ENCODE measurements at regions not wholly inside any gene's neighbourhood (a gene's known extent, or its start where the extent isn't known, plus 50 kb on each side); places are given as distances from the start of the nearest gene placed in this dataset.

DNA sequence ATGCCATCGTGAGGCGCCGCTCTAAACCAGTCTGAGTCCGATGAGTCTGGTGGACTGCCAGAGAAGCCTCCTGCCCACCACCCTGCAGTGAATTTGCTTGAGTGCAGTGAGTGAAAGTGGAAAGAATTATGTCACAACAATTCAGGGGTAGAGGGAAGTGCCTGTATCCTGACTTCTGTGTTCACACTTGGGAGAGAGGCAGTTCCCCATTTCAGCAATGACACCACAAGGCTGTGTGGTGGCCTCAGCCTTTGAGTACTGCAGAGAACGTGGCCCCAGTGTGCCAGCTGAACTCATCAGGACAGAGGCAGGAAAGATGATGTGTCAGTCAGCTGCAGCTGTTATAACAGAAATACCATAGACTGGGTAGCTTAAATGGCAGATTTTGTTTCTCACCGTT lies 155.6 kb downstream of the COG6 start:
- DNase-seq (ENCODE audit: low read depth, low spot score), result no peak
- no peaks in the 10 kb centered on the region for H3K9me3 ChIP-seq (ENCODE audit: control insufficient read depth, insufficient read depth, low read length)
- no peaks in the 10 kb centered on the region for H3K27me3 ChIP-seq (ENCODE audit: control insufficient read depth, insufficient read depth, low read length)
- TF ChIP-seq, protein P1, sequence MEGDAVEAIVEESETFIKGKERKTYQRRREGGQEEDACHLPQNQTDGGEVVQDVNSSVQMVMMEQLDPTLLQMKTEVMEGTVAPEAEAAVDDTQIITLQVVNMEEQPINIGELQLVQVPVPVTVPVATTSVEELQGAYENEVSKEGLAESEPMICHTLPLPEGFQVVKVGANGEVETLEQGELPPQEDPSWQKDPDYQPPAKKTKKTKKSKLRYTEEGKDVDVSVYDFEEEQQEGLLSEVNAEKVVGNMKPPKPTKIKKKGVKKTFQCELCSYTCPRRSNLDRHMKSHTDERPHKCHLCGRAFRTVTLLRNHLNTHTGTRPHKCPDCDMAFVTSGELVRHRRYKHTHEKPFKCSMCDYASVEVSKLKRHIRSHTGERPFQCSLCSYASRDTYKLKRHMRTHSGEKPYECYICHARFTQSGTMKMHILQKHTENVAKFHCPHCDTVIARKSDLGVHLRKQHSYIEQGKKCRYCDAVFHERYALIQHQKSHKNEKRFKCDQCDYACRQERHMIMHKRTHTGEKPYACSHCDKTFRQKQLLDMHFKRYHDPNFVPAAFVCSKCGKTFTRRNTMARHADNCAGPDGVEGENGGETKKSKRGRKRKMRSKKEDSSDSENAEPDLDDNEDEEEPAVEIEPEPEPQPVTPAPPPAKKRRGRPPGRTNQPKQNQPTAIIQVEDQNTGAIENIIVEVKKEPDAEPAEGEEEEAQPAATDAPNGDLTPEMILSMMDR (IDR thresholded peaks at IDR 0.05; ENCODE audit: low read depth, low read length), result no peak
- no peak overlapping the region for H3K27ac ChIP-seq (ENCODE audit: low read depth, low read length)
- POLR2A ChIA-PET, result no interaction called here
- H3K4me3 ChIP-seq (ENCODE audit: low read depth, low read length), result no peak overlapping the region
- CTCF ChIA-PET, result no interaction called here

DNA sequence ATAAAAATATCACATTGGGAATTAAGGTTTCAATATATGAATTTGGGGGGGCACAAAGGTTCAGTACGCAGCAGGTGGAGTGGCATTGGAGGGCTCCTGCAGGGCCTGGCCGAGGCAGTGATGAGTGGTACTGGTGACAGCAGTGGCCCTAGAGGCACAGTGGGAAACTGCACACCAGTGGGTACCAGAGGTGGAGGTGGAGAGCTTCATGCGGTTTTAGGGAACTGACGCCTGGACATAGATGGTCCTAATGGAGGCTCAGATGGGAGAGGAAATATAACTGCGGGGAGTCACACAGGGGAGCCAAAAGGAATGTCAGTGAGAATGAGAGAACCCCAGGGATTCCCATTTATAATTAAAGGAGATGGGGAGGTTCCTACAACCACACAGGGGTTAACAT lies 156.2 kb downstream of the COG6 start:
- Histone ChIP-seq H3K27me3 (ENCODE audit: control insufficient read depth, insufficient read depth, low read length) (no peaks in the 10 kb centered on the region), H3K9me3 (ENCODE audit: control insufficient read depth, insufficient read depth, low read length) (no peaks in the 10 kb centered on the region), H3K4me3 (ENCODE audit: low read depth, low read length) (no peak overlapping the region), H3K27ac (ENCODE audit: low read depth, low read length) (no peak overlapping the region)
- no peak for DNase-seq (ENCODE audit: low read depth, low spot score)
- ChIA-PET POLR2A (no interaction called here), CTCF (interaction anchor here (1.2 kb wide), 1 partner anchor 132 kb away, joined by 4 read pairs; no protein-coding TSS in a partner anchor)
- TF ChIP-seq, protein P1 (IDR thresholded peaks at IDR 0.05; ENCODE audit: low read depth, low read length), result no peak; the same call in 1 of the 2 replicates

DNA sequence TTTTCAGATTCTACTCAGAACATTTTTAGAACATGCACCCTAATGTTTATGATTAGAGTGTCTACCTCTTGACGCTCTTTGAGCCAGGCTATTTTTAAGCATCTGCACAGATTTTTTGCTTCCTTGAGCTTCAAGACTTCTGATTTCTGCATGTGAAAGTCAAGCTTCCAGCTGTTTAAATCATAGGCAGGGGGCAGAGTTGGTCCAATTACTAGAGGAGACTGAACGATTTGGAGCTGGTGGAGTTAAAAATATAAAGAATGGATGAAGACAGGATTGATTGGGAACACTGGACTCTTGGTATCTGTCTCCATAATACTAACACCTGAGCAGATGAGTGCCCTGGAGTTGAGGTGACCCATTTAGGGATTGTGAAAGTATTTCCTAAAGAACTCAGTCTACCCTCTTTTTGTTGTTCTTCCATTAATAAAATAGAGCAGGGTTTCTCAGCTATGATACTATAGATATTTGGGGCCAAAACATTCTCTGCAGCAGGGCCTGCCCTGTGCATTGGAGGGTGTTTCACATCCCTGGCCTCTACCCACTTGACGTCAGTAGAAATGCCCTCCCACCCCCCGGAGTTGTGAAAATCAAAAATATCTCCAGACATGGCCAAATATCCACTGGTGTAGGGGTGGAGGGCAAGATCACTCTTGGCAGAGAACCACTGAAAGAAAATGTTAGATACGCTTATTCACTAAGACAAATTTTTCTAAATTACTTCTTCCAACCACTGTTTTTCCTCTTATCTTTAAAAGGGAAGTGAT lies 160.1 kb downstream of the COG6 start:
- TF ChIP-seq, protein P1 (IDR thresholded peaks at IDR 0.05; ENCODE audit: low read depth, low read length), result no peak
- DNase-seq (ENCODE audit: low read depth, low spot score), result no peak
- Histone ChIP-seq H3K9me3 (ENCODE audit: control insufficient read depth, insufficient read depth, low read length) (no peaks in the 10 kb centered on the region), H3K27ac (ENCODE audit: low read depth, low read length) (no peak overlapping the region), H3K4me3 (ENCODE audit: low read depth, low read length) (no peak overlapping the region), H3K27me3 (ENCODE audit: control insufficient read depth, insufficient read depth, low read length) (no peaks in the 10 kb centered on the region)
- ChIA-PET CTCF (no interaction called here), POLR2A (no interaction called here)

DNA sequence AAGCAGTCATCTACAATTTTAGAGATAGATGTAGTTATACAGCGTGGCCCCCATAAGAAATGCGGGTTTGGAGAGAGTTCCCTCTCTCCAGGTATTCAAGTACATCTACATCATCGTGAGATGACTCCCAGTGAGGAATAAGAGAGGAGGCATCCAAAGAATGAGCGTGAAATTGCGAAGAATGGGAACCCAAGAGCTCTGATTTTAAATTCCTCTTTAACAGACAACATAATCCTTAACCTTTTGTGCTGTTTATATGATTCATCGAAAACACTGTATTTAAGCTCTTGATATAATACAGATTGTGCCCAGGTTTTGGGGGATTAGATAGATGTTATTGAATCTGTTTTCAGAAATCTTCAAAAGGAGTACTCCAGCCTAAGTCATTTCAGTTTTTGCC lies 161.5 kb downstream of the COG6 start:
- TF ChIP-seq, protein P1 (IDR thresholded peaks at IDR 0.05; ENCODE audit: low read depth, low read length), result no peak
- Histone ChIP-seq H3K27ac (ENCODE audit: low read depth, low read length) (no peak overlapping the region), H3K4me3 (ENCODE audit: low read depth, low read length) (no peak overlapping the region), H3K9me3 (ENCODE audit: control insufficient read depth, insufficient read depth, low read length) (no peaks in the 10 kb centered on the region), H3K27me3 (ENCODE audit: control insufficient read depth, insufficient read depth, low read length) (no peaks in the 10 kb centered on the region)
- POLR2A ChIA-PET, result no interaction called here
- no peak for DNase-seq (ENCODE audit: low read depth, low spot score)
- CTCF ChIA-PET, result interaction anchor here (0.7 to 1.4 kb wide), 2 partner anchors 127 to 672 kb away, joined by 3 to 4 read pairs; no protein-coding TSS in a partner anchor

DNA sequence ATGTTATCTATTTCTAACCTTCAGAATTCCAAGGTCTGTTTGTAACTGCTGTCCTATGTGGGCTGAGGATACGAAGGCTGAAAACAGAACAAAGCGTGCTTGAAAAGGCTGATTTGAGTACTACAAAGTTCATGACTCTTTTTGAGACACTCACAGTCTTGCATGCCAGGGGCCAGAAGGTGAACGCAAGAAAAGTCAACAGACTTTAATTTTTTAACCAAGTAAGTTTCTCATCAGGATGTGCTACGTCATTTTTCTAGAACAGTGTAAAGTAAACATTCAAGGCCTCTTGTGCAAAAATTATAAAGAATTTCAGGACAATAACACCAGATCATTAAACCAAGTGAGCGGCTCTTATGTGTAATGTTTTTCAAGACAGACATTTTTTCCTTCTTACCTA lies 163.5 kb downstream of the COG6 start:
- CTCF ChIA-PET, result no interaction called here
- H3K4me3 ChIP-seq (ENCODE audit: low read depth, low read length), result no peak overlapping the region
- TF ChIP-seq, protein P1 (IDR thresholded peaks at IDR 0.05; ENCODE audit: low read depth, low read length), result no peak
- H3K27me3 ChIP-seq (ENCODE audit: control insufficient read depth, insufficient read depth, low read length), result no peaks in the 10 kb centered on the region
- no peak for DNase-seq (ENCODE audit: low read depth, low spot score)
- no peaks in the 10 kb centered on the region for H3K9me3 ChIP-seq (ENCODE audit: control insufficient read depth, insufficient read depth, low read length)
- no peak overlapping the region for H3K27ac ChIP-seq (ENCODE audit: low read depth, low read length)
- POLR2A ChIA-PET, result no interaction called here

All from AG04450 (cell line).